AG04450 (cell line): ENCODE measurements at regions not wholly inside any gene's neighbourhood (a gene's known extent, or its start where the extent isn't known, plus 50 kb on each side); places are given as distances from the start of the nearest gene placed in this dataset.

Experiments used
- CTCF ChIA-PET: fragments of 300-600, 350-600 bp; formaldehyde crosslinking; extraction: SDS; loops from one replicate; lab custom pipeline; 2022; ENCODE audit warnings: antibody characterized with exemption, inconsistent platforms; lab: Charles Lee
- POLR2A ChIA-PET: fragments of 350-600 bp; formaldehyde crosslinking; extraction: SDS; loops from one replicate; lab custom pipeline; 2021; ENCODE audit warnings: antibody characterized with exemption, inconsistent platforms; lab: Yijun Ruan, JAX
- DNase-seq: peaks from one replicate; pipeline ENCODE4 v3.0.0-alpha.2; 2011; ENCODE audit warnings: low read depth, low spot score
- H3K27ac ChIP-seq: one replicate; pipeline ENCODE4 v1.5.1; 2012; ENCODE audit warnings: low read depth, low read length, control low read depth
- H3K27me3 ChIP-seq: one replicate; pipeline ENCODE4 v1.6.0; 2012; ENCODE audit warnings: low read length; ENCODE audit not compliant: control insufficient read depth, insufficient read depth
- H3K4me3 ChIP-seq: 2 replicates; pipeline ENCODE4 v1.5.1; 2011; ENCODE audit warnings: mild to moderate bottlenecking, low read depth, low read length, control low read depth
- H3K9me3 ChIP-seq: 2 replicates; pipeline ENCODE4 v1.5.1; 2012; ENCODE audit warnings: low read length; ENCODE audit not compliant: control insufficient read depth, insufficient read depth
- TF ChIP-seq, protein P1 (sequence below): IDR thresholded peaks from 2 replicates; pipeline ENCODE4 v1.5.1; 2011; ENCODE audit warnings: low read depth, low read length, control low read depth, inconsistent platforms

DNA sequence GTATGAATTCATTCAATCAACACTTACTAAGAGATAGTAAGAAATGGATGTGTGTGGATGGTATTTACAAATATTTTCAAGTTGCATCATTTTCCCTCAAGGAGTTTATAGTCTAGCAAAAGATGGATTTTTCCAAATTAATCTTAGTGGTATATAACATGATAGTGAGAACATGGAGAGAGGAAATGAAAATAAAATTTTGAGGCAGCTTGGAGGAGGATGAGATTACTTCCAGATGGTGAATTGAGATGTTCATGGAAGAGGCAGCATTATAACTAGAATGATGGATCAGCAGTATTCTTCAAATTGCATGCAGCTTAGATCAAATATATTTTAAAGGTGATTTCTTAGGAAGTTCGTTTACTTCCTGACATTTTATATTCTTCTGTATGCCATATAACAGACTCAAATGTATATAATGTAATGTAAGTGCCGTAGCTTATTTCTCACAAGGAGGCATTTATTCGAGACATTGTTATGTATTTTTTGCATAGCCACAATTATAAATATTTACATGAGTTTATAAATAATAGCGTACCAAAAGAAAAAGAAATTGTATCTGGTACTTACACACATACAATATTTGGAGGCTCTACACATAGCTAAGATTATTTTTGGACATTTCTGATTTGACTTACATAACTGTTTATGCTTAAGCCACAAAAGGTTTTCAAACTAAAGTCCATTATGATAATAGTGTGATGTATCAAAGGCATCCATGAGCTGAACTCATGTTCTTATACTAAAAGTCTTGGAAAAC is 439.4 kb downstream of the SPRY1 start:
- CTCF ChIA-PET: interaction anchor here (1.5 kb wide), 1 partner anchor 437 kb away, joined by 5 read pairs; no protein-coding TSS in a partner anchor
- TF ChIP-seq, protein P1, sequence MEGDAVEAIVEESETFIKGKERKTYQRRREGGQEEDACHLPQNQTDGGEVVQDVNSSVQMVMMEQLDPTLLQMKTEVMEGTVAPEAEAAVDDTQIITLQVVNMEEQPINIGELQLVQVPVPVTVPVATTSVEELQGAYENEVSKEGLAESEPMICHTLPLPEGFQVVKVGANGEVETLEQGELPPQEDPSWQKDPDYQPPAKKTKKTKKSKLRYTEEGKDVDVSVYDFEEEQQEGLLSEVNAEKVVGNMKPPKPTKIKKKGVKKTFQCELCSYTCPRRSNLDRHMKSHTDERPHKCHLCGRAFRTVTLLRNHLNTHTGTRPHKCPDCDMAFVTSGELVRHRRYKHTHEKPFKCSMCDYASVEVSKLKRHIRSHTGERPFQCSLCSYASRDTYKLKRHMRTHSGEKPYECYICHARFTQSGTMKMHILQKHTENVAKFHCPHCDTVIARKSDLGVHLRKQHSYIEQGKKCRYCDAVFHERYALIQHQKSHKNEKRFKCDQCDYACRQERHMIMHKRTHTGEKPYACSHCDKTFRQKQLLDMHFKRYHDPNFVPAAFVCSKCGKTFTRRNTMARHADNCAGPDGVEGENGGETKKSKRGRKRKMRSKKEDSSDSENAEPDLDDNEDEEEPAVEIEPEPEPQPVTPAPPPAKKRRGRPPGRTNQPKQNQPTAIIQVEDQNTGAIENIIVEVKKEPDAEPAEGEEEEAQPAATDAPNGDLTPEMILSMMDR: no peak
- POLR2A ChIA-PET: no interaction called here
- no peaks in the 10 kb centered on the region for H3K27me3 ChIP-seq
- no peak overlapping the region for H3K27ac ChIP-seq
- H3K9me3 ChIP-seq: no peaks in the 10 kb centered on the region; the same call in 1 of the 2 replicates
- no peak for DNase-seq
- no peak overlapping the region for H3K4me3 ChIP-seq

DNA sequence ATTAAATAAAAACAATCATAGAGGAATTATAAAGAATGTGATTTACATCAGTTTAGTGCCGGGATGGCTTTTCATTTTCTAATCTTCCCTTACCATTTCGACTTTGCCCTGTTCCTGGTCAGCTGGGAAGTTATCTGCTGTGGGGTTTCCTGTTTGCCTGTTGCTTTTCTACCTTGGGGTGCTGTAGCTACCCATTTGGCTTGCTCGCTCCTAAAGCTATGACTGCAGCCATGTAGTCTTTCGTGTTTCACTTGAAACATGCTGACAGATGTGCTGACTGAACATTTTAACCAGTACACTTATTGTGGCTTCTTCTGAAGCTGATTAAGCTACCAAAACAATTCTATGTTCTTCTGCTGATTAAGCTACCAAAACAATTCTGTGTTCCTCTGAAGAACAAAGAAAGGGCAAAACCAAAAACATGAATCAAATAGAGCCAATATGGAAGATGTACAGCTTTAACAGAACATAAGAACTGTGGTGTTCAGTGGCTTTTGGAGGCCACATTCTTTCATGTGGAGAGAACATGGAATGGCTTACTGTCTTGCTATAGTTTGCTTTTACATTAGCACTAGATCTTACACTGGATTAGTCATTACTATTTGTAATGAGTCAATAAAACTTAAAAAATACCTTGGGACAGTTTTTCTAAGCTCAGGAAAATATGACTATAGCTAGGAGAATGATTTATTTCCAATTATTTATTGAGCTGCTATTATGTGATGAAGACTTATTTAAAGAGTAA is 440.4 kb downstream of the SPRY1 start:
- Histone ChIP-seq H3K4me3 (no peak overlapping the region), H3K27me3 (no peaks in the 10 kb centered on the region), H3K27ac (no peak overlapping the region), H3K9me3 (no peaks in the 10 kb centered on the region; the same call in 1 of the 2 replicates)
- POLR2A ChIA-PET: no interaction called here
- CTCF ChIA-PET: interaction anchor here (1.5 kb wide), 1 partner anchor 438 kb away, joined by 5 read pairs; no protein-coding TSS in a partner anchor
- DNase-seq: no peak
- TF ChIP-seq, protein P1: no peak

DNA sequence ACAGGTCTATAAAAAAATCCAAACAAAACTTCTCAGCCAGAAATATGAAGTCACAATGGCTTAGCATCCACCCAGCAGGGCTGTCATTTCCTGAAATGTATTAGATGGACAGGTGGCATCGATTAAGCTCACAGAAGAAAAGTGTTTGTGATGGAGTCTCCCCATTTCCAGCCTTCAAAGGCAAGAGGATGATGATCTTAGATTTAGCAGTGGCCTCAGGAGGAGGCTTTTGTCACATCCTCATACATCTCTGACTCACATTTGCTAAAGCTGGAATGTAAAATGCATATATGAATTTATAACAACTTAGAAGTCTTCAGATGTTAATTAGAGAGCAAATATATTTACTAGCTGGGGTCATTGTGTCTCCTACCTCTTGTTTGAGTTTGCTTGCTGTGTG is 441.9 kb downstream of the SPRY1 start:
- Histone ChIP-seq H3K27ac (no peak overlapping the region), H3K4me3 (no peak overlapping the region), H3K9me3 (no peaks in the 10 kb centered on the region; the same call in 1 of the 2 replicates), H3K27me3 (no peaks in the 10 kb centered on the region)
- CTCF ChIA-PET: no interaction called here
- TF ChIP-seq, protein P1: no peak
- DNase-seq: no peak
- POLR2A ChIA-PET: no interaction called here

DNA sequence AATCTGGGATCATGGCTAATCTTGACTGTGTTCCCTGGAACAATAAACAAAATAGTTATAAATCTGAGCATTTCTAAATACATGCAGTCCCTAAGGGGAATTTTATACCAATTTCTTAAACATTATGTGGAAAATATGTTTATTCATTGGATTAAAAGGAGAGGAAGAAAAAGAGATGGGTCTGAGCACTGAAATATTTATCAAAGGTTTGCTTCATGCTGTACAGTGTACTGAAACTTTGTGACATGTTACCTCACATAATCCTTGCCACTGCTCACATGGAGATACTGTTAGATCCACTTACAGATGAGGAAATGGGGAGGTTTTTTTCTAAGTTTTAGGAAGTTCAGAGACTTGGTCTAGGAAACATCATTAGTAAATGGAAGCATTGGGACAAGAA is 443.6 kb downstream of the SPRY1 start:
- CTCF ChIA-PET: no interaction called here
- TF ChIP-seq, protein P1: no peak
- Histone ChIP-seq H3K27me3 (no peaks in the 10 kb centered on the region), H3K9me3 (peaks cover 3% of the 10 kb centered on the region; the same call in 1 of the 2 replicates), H3K27ac (no peak overlapping the region), H3K4me3 (no peak overlapping the region)
- POLR2A ChIA-PET: no interaction called here
- no peak for DNase-seq
